ENCODE measurements at regions not wholly inside any gene's neighbourhood (a gene's known extent, or its start where the extent isn't known, plus 50 kb on each side); places are given as distances from the start of the nearest gene placed in this dataset.

GRCh38 chrX:35432056-35432455 lies 366.1 kb upstream of the MAGEB16 start:
- Histone ChIP-seq H4K20me1 (ENCODE audit: insufficient read depth) (no peaks in the 10 kb centered on the region), H3K79me2 (ENCODE audit: low read depth) (no peaks in the 10 kb centered on the region), H3K27ac (no peak overlapping the region), H3F3A (ENCODE audit: insufficient read depth, low read depth) (no peaks in the 10 kb centered on the region), H3K4me1 (replicated peaks; ENCODE audit: insufficient read depth) (peaks cover 7% of the 10 kb centered on the region; the same call in 1 of the 2 replicates), H3K36me3 (ENCODE audit: low read depth) (no peaks in the 10 kb centered on the region), H3K9me2 (ENCODE audit: insufficient read depth) (no peaks in the 10 kb centered on the region), H3K27me3 (ENCODE audit: insufficient read depth, low read depth) (no peaks in the 10 kb centered on the region), H3K9me3 (ENCODE audit: insufficient read depth, low read depth) (peaks cover under 1% of the 10 kb centered on the region; the same call in 1 of the 2 replicates), H3K4me3 (no peak overlapping the region), H3K4me2 (no peak overlapping the region), H2AFZ (no peak overlapping the region)
- ChIA-PET CTCF (no interaction called here), POLR2A (ENCODE audit: unreplicated experiment) (no interaction called here)
- BruUV-seq (replicated peaks), result no TSS peak
- DNase-seq, result peak in 1 of 2 experiments; percentile 39
- no peak for TF ChIP-seq EZH2 (IDR thresholded peaks at IDR 0.05; ENCODE audit: low read depth)
- no peak for TF ChIP-seq CTCF (conservative IDR thresholded peaks at IDR 0.05)
- intact Hi-C loops (cut with micrococcal nuclease; ENCODE audit: unreplicated experiment), result no loop called here

DNA sequence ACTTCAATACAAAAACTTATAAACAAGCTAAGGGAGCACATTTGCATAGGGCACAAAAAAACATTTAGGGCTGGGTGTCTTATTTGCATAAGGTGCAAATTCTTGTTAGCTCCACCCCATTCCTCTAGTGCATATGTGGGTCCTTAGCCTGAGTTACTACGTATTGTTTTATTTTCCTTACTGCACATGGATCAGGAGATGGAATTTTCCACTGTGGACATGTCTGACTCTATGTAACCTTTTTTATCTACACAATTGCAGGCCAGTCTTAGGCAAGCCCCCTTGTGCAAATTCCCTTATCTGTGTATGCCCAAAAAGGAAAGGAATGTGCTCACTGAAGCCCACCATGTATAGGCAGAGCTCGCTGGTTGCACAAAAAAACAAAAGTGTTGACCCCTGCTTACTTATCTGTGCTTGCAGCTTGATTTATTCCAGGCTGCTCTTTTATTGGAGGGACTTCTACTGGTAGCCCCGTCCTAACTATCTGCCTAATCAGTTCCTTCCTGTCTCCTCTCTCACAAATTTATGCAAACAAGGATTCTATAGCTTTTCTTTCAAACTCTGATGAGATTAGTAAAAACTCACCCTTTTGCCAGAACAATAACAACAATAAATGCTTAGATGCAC lies 359.0 kb upstream of the MAGEB16 start:
- Histone ChIP-seq H3K9me2 (ENCODE audit: insufficient read depth) (no peaks in the 10 kb centered on the region), H3K4me1 (replicated peaks; ENCODE audit: insufficient read depth) (no peaks in the 10 kb centered on the region), H2AFZ (no peak overlapping the region), H3K4me2 (no peak overlapping the region), H3K4me3 (no peak overlapping the region), H4K20me1 (ENCODE audit: insufficient read depth) (no peaks in the 10 kb centered on the region), H3K27me3 (ENCODE audit: insufficient read depth, low read depth) (no peaks in the 10 kb centered on the region), H3K27ac (no peak overlapping the region), H3F3A (ENCODE audit: insufficient read depth, low read depth) (no peaks in the 10 kb centered on the region), H3K36me3 (ENCODE audit: low read depth) (no peaks in the 10 kb centered on the region), H3K79me2 (ENCODE audit: low read depth) (no peaks in the 10 kb centered on the region), H3K9me3 (ENCODE audit: insufficient read depth, low read depth) (peaks cover 4% of the 10 kb centered on the region; the same call in 1 of the 2 replicates)
- POLR2A ChIA-PET (ENCODE audit: unreplicated experiment), result no interaction called here
- CTCF ChIA-PET, result no interaction called here
- DNase-seq, result no peak
- intact Hi-C loops (cut with micrococcal nuclease; ENCODE audit: unreplicated experiment), result no loop called here
- TF ChIP-seq EZH2 (IDR thresholded peaks at IDR 0.05; ENCODE audit: low read depth) (no peak), CTCF (conservative IDR thresholded peaks at IDR 0.05) (no peak)
- no TSS peak for BruUV-seq (replicated peaks)

DNA sequence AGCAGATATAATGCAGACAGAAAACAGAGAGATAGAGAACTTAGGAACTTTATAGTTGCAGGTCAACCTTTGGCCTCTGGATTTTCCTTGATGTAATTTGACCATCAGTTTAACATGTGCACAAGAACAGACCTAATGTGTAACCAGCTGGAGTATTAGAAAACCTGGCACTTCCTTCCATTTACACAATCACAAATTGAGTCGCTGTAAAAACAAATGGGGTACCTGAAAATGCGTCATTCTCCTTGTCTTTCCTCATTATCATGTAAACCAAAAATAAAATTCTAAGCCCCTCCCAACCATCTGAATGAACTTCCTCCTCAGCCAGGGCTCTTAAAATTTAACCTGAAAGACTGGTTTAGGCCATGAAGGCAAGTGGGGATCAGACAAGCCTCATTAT lies 358.4 kb upstream of the MAGEB16 start:
- Histone ChIP-seq H3K36me3 (ENCODE audit: low read depth) (no peaks in the 10 kb centered on the region), H3K4me2 (no peak overlapping the region), H3K9me3 (ENCODE audit: insufficient read depth, low read depth) (peaks cover 4% of the 10 kb centered on the region; the same call in 1 of the 2 replicates), H3K9me2 (ENCODE audit: insufficient read depth) (no peaks in the 10 kb centered on the region), H3K27ac (no peak overlapping the region), H3K27me3 (ENCODE audit: insufficient read depth, low read depth) (no peaks in the 10 kb centered on the region), H3F3A (ENCODE audit: insufficient read depth, low read depth) (no peaks in the 10 kb centered on the region), H2AFZ (no peak overlapping the region), H3K4me1 (replicated peaks; ENCODE audit: insufficient read depth) (no peaks in the 10 kb centered on the region), H3K79me2 (ENCODE audit: low read depth) (no peaks in the 10 kb centered on the region), H3K4me3 (no peak overlapping the region), H4K20me1 (ENCODE audit: insufficient read depth) (no peaks in the 10 kb centered on the region)
- TF ChIP-seq EZH2 (IDR thresholded peaks at IDR 0.05; ENCODE audit: low read depth) (no peak), CTCF (conservative IDR thresholded peaks at IDR 0.05) (no peak)
- ChIA-PET CTCF (no interaction called here), POLR2A (ENCODE audit: unreplicated experiment) (no interaction called here)
- BruUV-seq (replicated peaks), result no TSS peak
- no peak for DNase-seq
- intact Hi-C loops (cut with micrococcal nuclease; ENCODE audit: unreplicated experiment), result no loop called here
